Choroid plexus epithelial cell (primary cell): ENCODE measurements at regions not wholly inside any gene's neighbourhood (a gene's known extent, or its start where the extent isn't known, plus 50 kb on each side); places are given as distances from the start of the nearest gene placed in this dataset.

Source experiments
- DNase-seq: peaks from one replicate; pipeline ENCODE4 v3.0.0-alpha.2; 2010; ENCODE audit warnings: low read depth
- H3K4me3 ChIP-seq: 2 replicates; pipeline ENCODE4 v1.5.1; 2011; ENCODE audit warnings: low read depth, mild to moderate bottlenecking, control low read depth, low read length, moderate library complexity
- CTCF ChIP-seq: conservative IDR thresholded peaks from 2 replicates; pipeline ENCODE4 v1.5.1; 2011; ENCODE audit warnings: low read depth, mild to moderate bottlenecking, control low read depth, inconsistent platforms, low read length, moderate library complexity

- DNase-seq, result no peak
- no peak overlapping the region for H3K4me3 ChIP-seq
- TF ChIP-seq CTCF, result no peak
These were observed 68.3 kb upstream of the SPANXB1 start for GRCh38 chrX:140933874-140934655.

- no peak for DNase-seq
- no peak overlapping the region for H3K4me3 ChIP-seq
- no peak for TF ChIP-seq CTCF
These were observed 58.9 kb upstream of the SPANXB1 start for GRCh38 chrX:140943513-140943912.

GRCh38 chrX:140944710-140945109, 57.7 kb upstream of the SPANXB1 start:
- DNase-seq, result no peak
- no peak for TF ChIP-seq CTCF
- H3K4me3 ChIP-seq, result no peak overlapping the region

- TF ChIP-seq CTCF, result no peak
- no peak overlapping the region for H3K4me3 ChIP-seq
- DNase-seq, result no peak
These were observed 53.6 kb upstream of the SPANXB1 start for GRCh38 chrX:140948827-140949226.

- no peak overlapping the region for H3K4me3 ChIP-seq
- no peak for DNase-seq
- TF ChIP-seq CTCF, result no peak
These were observed 53.2 kb upstream of the SPANXB1 start for GRCh38 chrX:140949233-140949632.
